BLaER1 treated with 17β-estradiol and CSF1 and Interleukin-3, amounts not matched to agents 10 nM and 100 nM (cell line): ENCODE measurements at regions not wholly inside any gene's neighbourhood (a gene's known extent, or its start where the extent isn't known, plus 50 kb on each side); places are given as distances from the start of the nearest gene placed in this dataset.

Source experiments
- H3K27ac ChIP-seq, 11 experiments: shearing (Covaris generic); formaldehyde crosslinking; 2 replicates each; pipeline ENCODE4 v1.8.1; 2022
- H3K27me3 ChIP-seq, 11 experiments: shearing (Covaris generic); formaldehyde crosslinking; 2 replicates each; pipeline ENCODE4 v1.8.1; 2022
- H3K36me3 ChIP-seq, 11 experiments: shearing (Covaris generic); formaldehyde crosslinking; 2 replicates each; pipeline ENCODE4 v1.8.1; 2022
- H3K4me1 ChIP-seq, 10 experiments: shearing (Covaris generic); formaldehyde crosslinking; 2 replicates each; pipeline ENCODE4 v1.8.1; 2022
- H3K4me2 ChIP-seq, 11 experiments: shearing (Covaris generic); formaldehyde crosslinking; 2 replicates each; pipeline ENCODE4 v1.8.1; 2022
- H3K4me3 ChIP-seq, 10 experiments: shearing (Covaris generic); formaldehyde crosslinking; 2 replicates each; pipeline ENCODE4 v1.8.1; 2022
- H3K9ac ChIP-seq, 11 experiments: shearing (Covaris generic); formaldehyde crosslinking; 2 replicates each; pipeline ENCODE4 v1.8.1; 2022
- H3K9me3 ChIP-seq, 11 experiments: shearing (Covaris generic); formaldehyde crosslinking; replicated peaks in 1 of 11; 2 replicates each; pipeline ENCODE4 v1.8.1; 2022
- H4K20me1 ChIP-seq, 11 experiments: shearing (Covaris generic); formaldehyde crosslinking; 2 replicates each; pipeline ENCODE4 v1.8.1; 2022
- Cebpa-rat ChIP-seq, 11 experiments: shearing (Covaris generic); IDR thresholded peaks; 2 replicates each; pipeline ENCODE4 v1.8.1; 2022

- Histone ChIP-seq H3K27ac (no peak overlapping the region), H4K20me1 (no peaks in the 10 kb centered on the region), H3K27me3 (no peaks in the 10 kb centered on the region), H3K36me3 (no peaks in the 10 kb centered on the region), H3K4me3 (no peak overlapping the region), H3K9me3 (peaks cover 18 to 31% (median 24%) of the 10 kb centered on the region in 11 experiments), H3K4me1 (peaks cover 12 to 32% (median 27%) of the 10 kb centered on the region in 10 experiments), H3K9ac (no peak overlapping the region), H3K4me2 (no peak overlapping the region)
- no peak for TF ChIP-seq Cebpa-rat (IDR thresholded peaks at IDR 0.05)
These were observed 76.6 kb upstream of the MAST4 start for GRCh38 chr5:66519626-66520025.

GRCh38 chr5:66520854-66521253 lies 75.3 kb upstream of the MAST4 start:
- Histone ChIP-seq H3K4me3 (no peak overlapping the region), H3K9ac (no peak overlapping the region), H3K27ac (no peak overlapping the region), H3K36me3 (no peaks in the 10 kb centered on the region), H3K27me3 (no peaks in the 10 kb centered on the region), H3K4me1 (peaks cover 0 to 20% (median 15%) of the 10 kb centered on the region in 10 experiments; a peak in 15 of 20 replicates), H3K4me2 (no peak overlapping the region), H4K20me1 (no peaks in the 10 kb centered on the region), H3K9me3 (peaks cover 18 to 31% (median 24%) of the 10 kb centered on the region in 11 experiments)
- TF ChIP-seq Cebpa-rat (IDR thresholded peaks at IDR 0.05) = no peak

- Histone ChIP-seq H3K9me3 (peaks cover 0 to 6% (median 0%) of the 10 kb centered on the region in 11 experiments; a peak in 1 of 22 replicates), H3K4me2 (no peak overlapping the region), H3K27me3 (no peaks in the 10 kb centered on the region), H3K9ac (no peak overlapping the region), H3K27ac (no peak overlapping the region), H4K20me1 (no peaks in the 10 kb centered on the region), H3K4me1 (no peaks in the 10 kb centered on the region), H3K4me3 (no peak overlapping the region), H3K36me3 (no peaks in the 10 kb centered on the region)
- no peak for TF ChIP-seq Cebpa-rat (IDR thresholded peaks at IDR 0.05)
These were observed 68.6 kb upstream of the MAST4 start for GRCh38 chr5:66527478-66528035.

- Histone ChIP-seq H3K4me3 (no peak overlapping the region), H3K36me3 (no peaks in the 10 kb centered on the region), H3K27ac (no peak overlapping the region), H3K9ac (no peak overlapping the region), H3K4me2 (no peak overlapping the region), H3K27me3 (no peaks in the 10 kb centered on the region), H4K20me1 (no peaks in the 10 kb centered on the region), H3K4me1 (no peaks in the 10 kb centered on the region), H3K9me3 (peaks cover 0 to 6% (median 0%) of the 10 kb centered on the region in 11 experiments; a peak in 1 of 22 replicates)
- no peak for TF ChIP-seq Cebpa-rat (IDR thresholded peaks at IDR 0.05)
These were observed 67.0 kb upstream of the MAST4 start for GRCh38 chr5:66529182-66529581.

DNA sequence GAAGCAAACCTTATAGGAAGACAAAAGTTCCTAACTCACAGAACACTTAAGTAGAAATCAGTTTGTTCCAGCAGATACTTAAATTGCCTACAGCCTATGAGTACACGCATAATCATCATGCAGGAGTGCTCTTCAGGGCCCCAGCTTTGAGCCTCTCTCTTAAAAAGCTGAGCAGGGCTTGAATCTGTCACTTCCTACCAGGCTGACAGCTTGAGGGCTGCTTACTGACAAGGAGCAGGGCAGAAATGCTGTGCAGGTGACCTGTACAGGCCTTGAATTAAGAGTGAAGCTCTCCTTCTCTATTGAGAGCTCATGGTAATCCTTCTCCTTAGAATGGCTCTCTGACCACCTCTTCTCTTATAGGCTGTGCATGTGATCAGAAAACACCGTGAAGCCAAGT lies 66.5 kb upstream of the MAST4 start:
- Histone ChIP-seq H3K27ac (no peak overlapping the region), H4K20me1 (no peaks in the 10 kb centered on the region), H3K9me3 (peaks cover 0 to 6% (median 0%) of the 10 kb centered on the region in 11 experiments; a peak in 1 of 22 replicates), H3K4me2 (no peak overlapping the region), H3K9ac (no peak overlapping the region), H3K36me3 (no peaks in the 10 kb centered on the region), H3K4me3 (no peak overlapping the region), H3K27me3 (no peaks in the 10 kb centered on the region), H3K4me1 (no peaks in the 10 kb centered on the region)
- no peak for TF ChIP-seq Cebpa-rat (IDR thresholded peaks at IDR 0.05)

DNA sequence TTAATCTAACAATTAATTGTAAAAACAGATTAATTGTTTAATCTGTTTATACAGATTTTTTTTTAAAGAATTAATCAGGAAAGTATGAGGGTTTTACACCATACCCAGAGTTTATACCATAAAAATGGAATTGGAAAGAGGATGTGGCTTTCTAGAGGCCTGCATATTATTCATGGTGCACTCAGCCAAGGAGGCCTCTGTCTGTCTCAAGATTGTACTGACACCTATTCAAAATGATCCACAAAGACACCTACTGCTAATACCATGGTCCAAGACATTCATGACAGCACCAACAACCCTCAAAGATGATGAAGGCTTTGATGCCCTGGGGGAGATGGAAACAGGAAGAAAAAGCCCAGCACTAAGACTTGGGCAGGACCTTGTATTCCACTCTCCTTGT lies 58.1 kb upstream of the MAST4 start:
- H3K9ac ChIP-seq = no peak overlapping the region
- no peak overlapping the region for H3K4me2 ChIP-seq
- no peak overlapping the region for H3K4me3 ChIP-seq
- no peaks in the 10 kb centered on the region for H4K20me1 ChIP-seq
- no peaks in the 10 kb centered on the region for H3K4me1 ChIP-seq
- no peaks in the 10 kb centered on the region for H3K27me3 ChIP-seq
- no peaks in the 10 kb centered on the region for H3K36me3 ChIP-seq
- no peak for TF ChIP-seq Cebpa-rat (IDR thresholded peaks at IDR 0.05)
- H3K27ac ChIP-seq = no peak overlapping the region
- no peaks in the 10 kb centered on the region for H3K9me3 ChIP-seq

- no peak overlapping the region for H3K9ac ChIP-seq
- TF ChIP-seq Cebpa-rat (IDR thresholded peaks at IDR 0.05) = no peak
- H3K27me3 ChIP-seq = no peaks in the 10 kb centered on the region
- no peaks in the 10 kb centered on the region for H3K4me1 ChIP-seq
- no peaks in the 10 kb centered on the region for H4K20me1 ChIP-seq
- H3K4me2 ChIP-seq = no peak overlapping the region
- H3K4me3 ChIP-seq = no peak overlapping the region
- H3K9me3 ChIP-seq = no peaks in the 10 kb centered on the region
- no peak overlapping the region for H3K27ac ChIP-seq
- H3K36me3 ChIP-seq = no peaks in the 10 kb centered on the region
These were observed 57.7 kb upstream of the MAST4 start for GRCh38 chr5:66538531-66538930.

DNA sequence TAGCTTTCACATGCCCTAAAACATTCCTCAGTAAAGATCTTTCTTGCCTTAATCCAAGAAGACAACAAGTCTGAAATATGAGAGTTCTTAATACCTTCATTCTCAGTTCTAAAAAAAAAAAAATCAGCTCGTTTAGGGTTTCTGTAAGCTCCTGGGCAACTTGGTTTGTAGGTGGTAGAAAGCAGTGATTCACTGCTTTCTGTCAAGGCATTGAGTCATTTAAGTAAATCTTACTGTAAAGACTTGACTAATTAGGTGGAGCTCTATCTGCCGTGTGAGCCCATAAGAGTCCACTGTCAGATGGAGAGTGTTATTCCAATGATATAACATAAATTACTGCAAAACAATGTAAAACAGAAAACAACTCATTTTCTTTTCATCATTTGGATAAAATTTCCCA lies 56.1 kb upstream of the MAST4 start:
- TF ChIP-seq Cebpa-rat (IDR thresholded peaks at IDR 0.05) = no peak
- Histone ChIP-seq H3K27me3 (no peaks in the 10 kb centered on the region), H4K20me1 (no peaks in the 10 kb centered on the region), H3K9ac (no peak overlapping the region), H3K4me3 (no peak overlapping the region), H3K9me3 (no peaks in the 10 kb centered on the region), H3K4me1 (no peaks in the 10 kb centered on the region), H3K27ac (no peak overlapping the region), H3K36me3 (no peaks in the 10 kb centered on the region), H3K4me2 (no peak overlapping the region)

DNA sequence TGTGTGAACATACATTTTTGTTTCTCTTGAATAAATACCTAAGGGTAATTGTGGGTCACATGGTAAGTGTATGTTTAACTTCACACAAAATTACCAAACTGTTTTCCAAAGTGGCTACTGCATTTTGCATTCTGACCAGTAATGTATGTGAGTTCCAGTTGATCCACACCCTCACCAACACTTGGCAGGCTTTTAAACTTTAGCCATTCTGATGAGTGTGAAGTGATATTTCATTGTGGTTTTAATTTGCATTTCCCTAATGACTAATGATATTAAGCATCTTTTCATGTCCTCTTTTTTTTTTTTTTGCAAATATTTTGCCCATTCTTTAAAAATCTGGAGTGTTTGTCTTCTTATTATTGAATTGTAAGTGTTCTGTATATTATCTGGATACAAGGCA lies 53.5 kb upstream of the MAST4 start:
- Histone ChIP-seq H3K36me3 (no peaks in the 10 kb centered on the region), H3K4me1 (no peaks in the 10 kb centered on the region), H3K4me2 (no peak overlapping the region), H3K4me3 (no peak overlapping the region), H3K9ac (no peak overlapping the region), H3K9me3 (peaks cover 7 to 21% (median 10%) of the 10 kb centered on the region in 11 experiments; a peak in 19 of 22 replicates), H3K27ac (no peak overlapping the region), H4K20me1 (no peaks in the 10 kb centered on the region), H3K27me3 (no peaks in the 10 kb centered on the region)
- no peak for TF ChIP-seq Cebpa-rat (IDR thresholded peaks at IDR 0.05)
